ENCODE measurements at regions not wholly inside any gene's neighbourhood (a gene's known extent, or its start where the extent isn't known, plus 50 kb on each side); places are given as distances from the start of the nearest gene placed in this dataset.

GRCh38 chrX:572538-573124 is 58.0 kb upstream of the SHOX start:
- FAIRE-seq: no peak
- POLR2A ChIA-PET (ENCODE audit: partially characterized antibody): no interaction called here
- TF ChIP-seq BRCA1 (IDR thresholded peaks at IDR 0.05; ENCODE audit: low read depth, low read length): no peak
- TF ChIP-seq TBP (IDR thresholded peaks at IDR 0.05; ENCODE audit: low read depth, low read length): no peak
- TF ChIP-seq POLR2AphosphoS5 (IDR thresholded peaks at IDR 0.05; ENCODE audit: low read depth, low read length): no peak
- no peak for TF ChIP-seq EP300 (IDR thresholded peaks at IDR 0.05; ENCODE audit: borderline replicate concordance in 1 of 2, low read depth in 2 of 2, low read length in 2 of 2)
- no peak for TF ChIP-seq RXRA (IDR thresholded peaks at IDR 0.05; ENCODE audit: insufficient read depth, low read depth, low read length)
- TF ChIP-seq HDAC6 (IDR thresholded peaks at IDR 0.05; ENCODE audit: low read depth, low read length): no peak
- no peak for TF ChIP-seq POU5F1 (IDR thresholded peaks at IDR 0.05; ENCODE audit: low read depth, low read length)
- no peak for TF ChIP-seq SP2 (IDR thresholded peaks at IDR 0.05; ENCODE audit: low read length)
- TF ChIP-seq SIN3A (conservative IDR thresholded peaks at IDR 0.05 in 1 of 2, IDR thresholded peaks at IDR 0.05 in 1 of 2; ENCODE audit: low read depth in 1 of 2, low read length in 2 of 2): no peak

More at GRCh38 chrX:572538-573124, 58.0 kb upstream of the SHOX start:
- Histone ChIP-seq H3K27ac (ENCODE audit: low read depth, low read length) (no peak overlapping the region), H2BK20ac (ENCODE audit: low read length) (0 out of 2 replicates have a peak overlapping the region, but pooled peaks have one; percentile 18), H4K5ac (ENCODE audit: insufficient read length, low read depth, low read length) (no peak overlapping the region), H3K79me1 (ENCODE audit: low read depth, low read length) (no peaks in the 10 kb centered on the region), H4K8ac (ENCODE audit: extremely low read depth, insufficient read depth, low read length) (no peak overlapping the region), H3K23me2 (ENCODE audit: low read depth, low read length) (peaks cover 2% of the 10 kb centered on the region; the same call in 1 of the 2 replicates), H3K23ac (ENCODE audit: insufficient read length) (no peak overlapping the region), H3K4me2 (ENCODE audit: insufficient read depth in 1 of 2, low read depth in 2 of 2, low read length in 2 of 2) (no peak overlapping the region), H3K36me3 (ENCODE audit: control insufficient read depth in 2 of 4, insufficient read depth in 4 of 4, low read length in 3 of 4) (no peaks in the 10 kb centered on the region), H3K79me2 (ENCODE audit: control insufficient read depth in 1 of 2, insufficient read depth in 2 of 2, low read length in 2 of 2) (no peaks in the 10 kb centered on the region), H2BK120ac (replicated peaks; ENCODE audit: low read depth, low read length) (peak overlapping the region; percentile 22), H3K14ac (ENCODE audit: insufficient read length) (no peak overlapping the region), H2BK15ac (ENCODE audit: low read length) (no peak overlapping the region), H2AK5ac (ENCODE audit: low read depth, low read length) (0 out of 2 replicates have a peak overlapping the region, but pooled peaks have one; percentile 40), H4K91ac (replicated peaks; ENCODE audit: insufficient read length, low read length) (no peak overlapping the region), H3K4me3 (ENCODE audit: extremely low read depth in 1 of 4, insufficient read depth in 2 of 4, low read depth in 3 of 4, low read length in 4 of 4) (no peak overlapping the region), H3K4me1 (replicated peaks in 1 of 4; ENCODE audit: control insufficient read depth in 3 of 4, insufficient read depth in 4 of 4, low read length in 3 of 4) (no peaks in the 10 kb centered on the region), H3K4ac (replicated peaks; ENCODE audit: insufficient read length, low read depth, low read length) (no peak overlapping the region), H3K9ac (replicated peaks in 1 of 4; ENCODE audit: extremely low read depth in 1 of 4, low read depth in 3 of 4, low read length in 3 of 4) (no peak overlapping the region), H3K18ac (ENCODE audit: extremely low read depth, low read length) (no peak overlapping the region), H3K27me3 (replicated peaks in 1 of 4; ENCODE audit: control insufficient read depth in 3 of 4, extremely low read depth in 1 of 4, insufficient read depth in 3 of 4, low read length in 3 of 4) (no peaks in the 10 kb centered on the region; a peak in 1 of 7 replicates), H4K20me1 (replicated peaks in 1 of 2; ENCODE audit: control insufficient read depth in 1 of 2, insufficient read depth in 2 of 2, low read length in 2 of 2) (no peaks in the 10 kb centered on the region), H3K9me3 (ENCODE audit: insufficient read depth in 2 of 2, low read depth in 1 of 2, low read length in 1 of 2) (no peaks in the 10 kb centered on the region), H2BK5ac (ENCODE audit: low read depth, low read length) (no peak overlapping the region), H2AFZ (ENCODE audit: low read length) (peak overlapping the region; percentile 7; the same call in 1 of the 2 replicates), H3K56ac (replicated peaks; ENCODE audit: insufficient read length, low read depth, low read length) (no peak overlapping the region), H2BK12ac (ENCODE audit: low read depth, low read length) (no peak overlapping the region)
- 84% methylated on average over 12 of the region's 12 CpGs; no CpG with 5 or more reads in 1 of the 2 experiments for WGBS, 2 experiments (ENCODE audit: extremely low coverage in 1 of 2, insufficient coverage in 1 of 2, insufficient read length in 1 of 2, insufficient replicate concordance in 2 of 2, low coverage in 1 of 2, low lambda C conversion rate in 2 of 2, missing lambda C conversion rate in 1 of 2)
- DNase-seq (ENCODE audit: low read depth in 1 of 2, low spot score in 2 of 2): peak in 1 of 2 experiments; percentile 42
- CTCF ChIA-PET (ENCODE audit: partially characterized antibody): no interaction called here
